Calu3 (cell line): ENCODE measurements at regions not wholly inside any gene's neighbourhood (a gene's known extent, or its start where the extent isn't known, plus 50 kb on each side); places are given as distances from the start of the nearest gene placed in this dataset.

Experiments
- BruUV-seq: library from RNA; stranded (reverse); fragments of 400-500 nt; replicated peaks from 2 replicates; lab custom pipeline; 2021; lab: Mats Ljungman, UMichigan
- CTCF ChIA-PET: fragments of 300-600 bp; sonication (Branson Sonifier 250); formaldehyde crosslinking; loops from one replicate; lab custom pipeline; 2022; ENCODE audit warnings: antibody characterized with exemption; lab: Charles Lee
- DNase-seq: peaks from one replicate; pipeline ENCODE4 v3.0.0; 2022
- H3K27ac Mint-ChIP-seq: one replicate; pipeline ENCODE4 v1.8.0; 2022; ENCODE audit warnings: mixed read lengths; ENCODE audit not compliant: unreplicated experiment
- H3K27me3 Mint-ChIP-seq: one replicate; pipeline ENCODE4 v1.8.0; 2022; ENCODE audit warnings: mixed read lengths; ENCODE audit not compliant: unreplicated experiment
- H3K36me3 Mint-ChIP-seq: one replicate; pipeline ENCODE4 v1.8.0; 2022; ENCODE audit warnings: mild to moderate bottlenecking, moderate library complexity, mixed read lengths; ENCODE audit not compliant: insufficient read depth, unreplicated experiment
- H3K4me1 Mint-ChIP-seq: one replicate; pipeline ENCODE4 v1.8.0; 2022; ENCODE audit warnings: mild to moderate bottlenecking, low read depth, mixed read lengths; ENCODE audit not compliant: unreplicated experiment
- H3K4me3 Mint-ChIP-seq: one replicate; pipeline ENCODE4 v1.8.0; 2022; ENCODE audit warnings: mild to moderate bottlenecking, low read depth, moderate library complexity, mixed read lengths; ENCODE audit not compliant: unreplicated experiment
- H3K9me3 Mint-ChIP-seq: one replicate; pipeline ENCODE4 v1.8.0; 2022; ENCODE audit warnings: low read depth, mixed read lengths; ENCODE audit not compliant: unreplicated experiment
- intact Hi-C: fragments of 100-400 bp; cut with micrococcal nuclease; formaldehyde crosslinking; loops from one replicate; pipeline ENCODE4 v1.10.0; 2022; ENCODE audit not compliant: unreplicated experiment
- TF ChIP-seq, protein P1 (sequence below): fragments of 200-600 bp; IDR thresholded peaks from one replicate; pipeline ENCODE4 v1.8.0; 2022; ENCODE audit warnings: antibody characterized with exemption; ENCODE audit not compliant: unreplicated experiment

DNA sequence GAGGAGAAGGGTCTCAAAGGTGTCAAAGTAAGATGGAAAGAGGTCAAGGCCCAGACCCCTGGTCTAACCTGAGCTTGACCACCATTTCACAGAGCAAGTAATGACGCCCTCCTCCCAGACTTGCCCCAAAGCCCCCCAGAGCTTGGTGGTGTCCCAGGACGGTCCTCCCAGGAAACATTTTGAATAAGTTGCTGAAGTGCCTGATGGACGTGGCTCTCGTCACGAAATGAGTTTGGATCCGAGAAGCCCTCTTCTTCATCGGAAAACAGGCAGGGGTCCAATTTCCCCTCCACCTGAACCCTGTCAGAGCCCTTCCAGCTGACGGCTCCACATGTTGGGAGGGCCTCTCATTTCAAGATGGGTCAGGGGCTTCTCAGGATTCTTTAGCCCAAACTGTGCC is 54.5 kb upstream of the TPM4 start:
- H3K27me3 Mint-ChIP-seq, result no peaks in the 10 kb centered on the region
- H3K9me3 Mint-ChIP-seq, result no peaks in the 10 kb centered on the region
- no peak overlapping the region for H3K27ac Mint-ChIP-seq
- BruUV-seq, result no TSS peak
- no peaks in the 10 kb centered on the region for H3K4me1 Mint-ChIP-seq
- intact Hi-C loops, result no loop called here
- H3K36me3 Mint-ChIP-seq, result no peaks in the 10 kb centered on the region
- no peak for DNase-seq
- TF ChIP-seq, protein P1, sequence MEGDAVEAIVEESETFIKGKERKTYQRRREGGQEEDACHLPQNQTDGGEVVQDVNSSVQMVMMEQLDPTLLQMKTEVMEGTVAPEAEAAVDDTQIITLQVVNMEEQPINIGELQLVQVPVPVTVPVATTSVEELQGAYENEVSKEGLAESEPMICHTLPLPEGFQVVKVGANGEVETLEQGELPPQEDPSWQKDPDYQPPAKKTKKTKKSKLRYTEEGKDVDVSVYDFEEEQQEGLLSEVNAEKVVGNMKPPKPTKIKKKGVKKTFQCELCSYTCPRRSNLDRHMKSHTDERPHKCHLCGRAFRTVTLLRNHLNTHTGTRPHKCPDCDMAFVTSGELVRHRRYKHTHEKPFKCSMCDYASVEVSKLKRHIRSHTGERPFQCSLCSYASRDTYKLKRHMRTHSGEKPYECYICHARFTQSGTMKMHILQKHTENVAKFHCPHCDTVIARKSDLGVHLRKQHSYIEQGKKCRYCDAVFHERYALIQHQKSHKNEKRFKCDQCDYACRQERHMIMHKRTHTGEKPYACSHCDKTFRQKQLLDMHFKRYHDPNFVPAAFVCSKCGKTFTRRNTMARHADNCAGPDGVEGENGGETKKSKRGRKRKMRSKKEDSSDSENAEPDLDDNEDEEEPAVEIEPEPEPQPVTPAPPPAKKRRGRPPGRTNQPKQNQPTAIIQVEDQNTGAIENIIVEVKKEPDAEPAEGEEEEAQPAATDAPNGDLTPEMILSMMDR, result no peak
- no peak overlapping the region for H3K4me3 Mint-ChIP-seq
- CTCF ChIA-PET, result interaction anchor here (0.6 to 0.7 kb wide), 2 partner anchors 229 to 1081 kb away, joined by 3 read pairs; no protein-coding TSS in a partner anchor

DNA sequence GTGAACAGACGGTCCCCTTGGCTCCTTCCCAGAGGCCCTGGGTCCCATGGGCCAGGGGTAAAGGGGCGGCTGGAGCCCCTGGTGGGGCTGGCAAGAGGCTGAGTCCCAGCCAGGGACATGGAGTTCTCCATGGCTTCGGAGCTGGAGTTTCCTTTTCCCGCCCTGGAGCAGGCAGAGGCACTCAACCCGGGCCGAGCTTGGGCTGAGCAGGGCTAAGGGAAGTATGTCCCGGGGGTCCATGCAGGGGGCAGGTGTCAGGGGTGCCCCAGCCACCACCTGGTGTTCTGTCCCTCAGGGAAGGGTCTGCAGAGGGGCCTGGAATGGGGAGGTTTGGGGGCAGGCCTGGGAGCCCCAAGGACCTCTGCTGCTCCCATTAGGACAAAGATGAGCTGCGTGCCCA is 54.0 kb upstream of the TPM4 start:
- H3K27ac Mint-ChIP-seq, result no peak overlapping the region
- CTCF ChIA-PET, result interaction anchor here (0.6 to 0.7 kb wide), 2 partner anchors 229 to 1081 kb away, joined by 3 read pairs; no protein-coding TSS in a partner anchor
- TF ChIP-seq, protein P1, result no peak
- BruUV-seq, result no TSS peak
- intact Hi-C loops, result no loop called here
- H3K36me3 Mint-ChIP-seq, result no peaks in the 10 kb centered on the region
- H3K27me3 Mint-ChIP-seq, result no peaks in the 10 kb centered on the region
- H3K9me3 Mint-ChIP-seq, result no peaks in the 10 kb centered on the region
- DNase-seq, result no peak
- H3K4me3 Mint-ChIP-seq, result no peak overlapping the region
- H3K4me1 Mint-ChIP-seq, result no peaks in the 10 kb centered on the region

DNA sequence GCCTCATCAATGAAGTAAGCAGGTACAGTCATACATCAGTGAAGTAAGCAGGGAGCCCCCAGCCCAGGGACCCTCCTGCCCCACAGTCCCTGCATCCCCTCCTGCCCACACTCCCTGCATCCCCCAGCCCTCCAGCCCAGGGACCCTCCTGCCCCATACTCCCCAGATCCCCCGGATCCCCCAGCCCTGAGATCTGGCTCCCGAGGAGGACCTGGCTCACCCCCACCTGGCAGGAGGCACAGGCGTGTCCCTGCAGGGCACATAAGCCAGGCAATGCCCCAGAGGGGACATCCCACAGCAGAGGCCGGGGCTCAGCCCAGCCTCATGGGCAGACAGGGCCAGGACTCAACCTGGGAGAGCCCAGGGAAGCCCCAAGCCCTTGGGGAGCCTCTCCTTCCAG is 53.6 kb upstream of the TPM4 start:
- CTCF ChIA-PET, result no interaction called here
- no peaks in the 10 kb centered on the region for H3K4me1 Mint-ChIP-seq
- no peaks in the 10 kb centered on the region for H3K9me3 Mint-ChIP-seq
- TF ChIP-seq, protein P1, result no peak
- no peak overlapping the region for H3K27ac Mint-ChIP-seq
- no peak overlapping the region for H3K4me3 Mint-ChIP-seq
- no peak for DNase-seq
- intact Hi-C loops, result no loop called here
- no peaks in the 10 kb centered on the region for H3K36me3 Mint-ChIP-seq
- BruUV-seq, result no TSS peak
- no peaks in the 10 kb centered on the region for H3K27me3 Mint-ChIP-seq

DNA sequence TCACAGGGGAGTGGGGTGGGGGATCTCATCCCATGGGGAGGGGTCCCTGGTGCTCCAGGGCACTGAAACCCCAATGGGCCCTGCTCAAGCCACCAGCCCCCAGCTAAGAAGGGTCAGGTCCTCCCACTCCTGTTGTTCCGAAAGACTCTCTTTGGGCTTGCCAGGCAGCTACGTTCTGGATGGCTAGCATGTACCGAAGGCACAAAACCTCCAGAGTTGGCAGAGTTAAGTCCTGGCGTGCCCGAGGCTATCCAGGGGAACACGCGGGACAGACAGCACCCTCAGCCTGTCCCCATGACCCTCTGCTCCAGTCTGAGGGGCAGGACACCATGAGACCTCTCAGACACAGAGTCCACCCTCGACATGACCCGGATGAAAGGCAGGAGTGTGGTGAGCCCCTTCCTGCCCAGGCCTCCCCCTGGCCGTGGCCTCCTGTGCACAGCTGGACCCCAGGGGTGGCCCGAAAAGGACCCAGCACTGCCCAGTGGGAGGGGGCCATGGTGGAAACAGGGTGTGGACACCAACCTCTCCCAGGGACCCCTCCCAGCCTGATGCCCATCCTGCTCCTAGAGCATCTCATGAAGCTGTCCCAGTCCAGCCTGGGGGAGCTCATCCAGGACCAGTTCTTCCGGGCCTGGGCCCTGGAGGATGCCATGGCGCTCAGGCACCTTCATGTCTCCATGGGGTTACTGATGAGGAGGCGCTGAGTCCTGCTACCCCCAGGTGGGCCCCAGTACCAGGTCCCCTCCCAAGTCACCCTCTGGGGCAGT is 53.0 kb upstream of the TPM4 start:
- intact Hi-C loops, result no loop called here
- Mint-ChIP-seq H3K4me3 (no peak overlapping the region), H3K27ac (no peak overlapping the region), H3K4me1 (no peaks in the 10 kb centered on the region), H3K9me3 (no peaks in the 10 kb centered on the region), H3K36me3 (no peaks in the 10 kb centered on the region), H3K27me3 (no peaks in the 10 kb centered on the region)
- CTCF ChIA-PET, result no interaction called here
- no TSS peak for BruUV-seq
- DNase-seq, result no peak
- TF ChIP-seq, protein P1, result no peak
